ENCODE measurements at regions not wholly inside any gene's neighbourhood (a gene's known extent, or its start where the extent isn't known, plus 50 kb on each side); places are given as distances from the start of the nearest gene placed in this dataset.

DNA sequence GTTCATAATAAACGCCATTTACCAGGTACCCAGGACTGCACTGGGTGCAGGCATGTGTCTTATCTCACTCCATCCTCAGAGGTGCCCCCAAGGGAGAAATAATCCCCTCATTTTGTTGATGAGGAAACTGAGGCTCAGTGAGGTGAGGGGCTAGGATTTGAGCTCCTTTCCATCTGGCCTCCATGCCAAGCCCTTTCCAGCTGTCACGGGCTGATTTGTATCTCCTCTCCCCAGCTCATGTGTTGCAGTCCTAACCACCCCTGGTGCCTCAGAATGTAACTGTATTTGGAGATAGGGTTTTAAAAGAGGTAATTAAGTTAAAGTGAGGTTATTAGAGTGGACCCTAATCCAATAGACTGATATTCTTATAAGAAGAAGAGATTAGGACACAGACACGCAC, 137.3 kb downstream of the MYCN start:
- TF ChIP-seq POLR2A (IDR thresholded peaks at IDR 0.05) = no peak
- TF ChIP-seq, protein P1, sequence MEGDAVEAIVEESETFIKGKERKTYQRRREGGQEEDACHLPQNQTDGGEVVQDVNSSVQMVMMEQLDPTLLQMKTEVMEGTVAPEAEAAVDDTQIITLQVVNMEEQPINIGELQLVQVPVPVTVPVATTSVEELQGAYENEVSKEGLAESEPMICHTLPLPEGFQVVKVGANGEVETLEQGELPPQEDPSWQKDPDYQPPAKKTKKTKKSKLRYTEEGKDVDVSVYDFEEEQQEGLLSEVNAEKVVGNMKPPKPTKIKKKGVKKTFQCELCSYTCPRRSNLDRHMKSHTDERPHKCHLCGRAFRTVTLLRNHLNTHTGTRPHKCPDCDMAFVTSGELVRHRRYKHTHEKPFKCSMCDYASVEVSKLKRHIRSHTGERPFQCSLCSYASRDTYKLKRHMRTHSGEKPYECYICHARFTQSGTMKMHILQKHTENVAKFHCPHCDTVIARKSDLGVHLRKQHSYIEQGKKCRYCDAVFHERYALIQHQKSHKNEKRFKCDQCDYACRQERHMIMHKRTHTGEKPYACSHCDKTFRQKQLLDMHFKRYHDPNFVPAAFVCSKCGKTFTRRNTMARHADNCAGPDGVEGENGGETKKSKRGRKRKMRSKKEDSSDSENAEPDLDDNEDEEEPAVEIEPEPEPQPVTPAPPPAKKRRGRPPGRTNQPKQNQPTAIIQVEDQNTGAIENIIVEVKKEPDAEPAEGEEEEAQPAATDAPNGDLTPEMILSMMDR (IDR thresholded peaks at IDR 0.05) = no peak
